OCI-LY1 (cell line): ENCODE measurements at regions not wholly inside any gene's neighbourhood (a gene's known extent, or its start where the extent isn't known, plus 50 kb on each side); places are given as distances from the start of the nearest gene placed in this dataset.

Source experiments
- H2AFZ ChIP-seq: fragments of 200-600 bp; sonication (generic), shearing (Covaris generic); 2 replicates; pipeline ENCODE4 v1.6.0; 2014; ENCODE audit warnings: antibody characterized with exemption, mild to moderate bottlenecking, low read length
- H3F3A ChIP-seq: fragments of 200-600 bp; sonication (generic), shearing (Covaris generic); 2 replicates; pipeline ENCODE4 v1.6.0; 2014; ENCODE audit warnings: mild to moderate bottlenecking, antibody characterized with exemption, low read length, moderate library complexity; ENCODE audit not compliant: insufficient read depth
- H3K27ac ChIP-seq: fragments of 200-600 bp; sonication (generic); 2 replicates; pipeline ENCODE4 v1.5.1; 2014; ENCODE audit warnings: low read length, mixed run types, mild to moderate bottlenecking, low read depth; ENCODE audit not compliant: poor library complexity, severe bottlenecking
- H3K27me3 ChIP-seq: fragments of 200-600 bp; sonication (generic); 2 replicates; pipeline ENCODE4 v1.6.0; 2014; ENCODE audit warnings: antibody characterized with exemption, mild to moderate bottlenecking, low read length, moderate library complexity; ENCODE audit not compliant: insufficient read depth
- H3K36me3 ChIP-seq: fragments of 200-600 bp; sonication (generic); 2 replicates; pipeline ENCODE4 v1.6.1; 2014; ENCODE audit warnings: mild to moderate bottlenecking, antibody characterized with exemption, low read length, moderate library complexity, mixed read lengths; ENCODE audit not compliant: insufficient read depth
- H3K4me1 ChIP-seq: fragments of 200-600 bp; sonication (generic); 2 replicates; pipeline ENCODE4 v1.5.1; 2014; ENCODE audit warnings: mild to moderate bottlenecking, low read length, moderate library complexity; ENCODE audit not compliant: insufficient read depth, severe bottlenecking
- H3K4me2 ChIP-seq: fragments of 200-600 bp; sonication (generic), shearing (Covaris generic); 2 replicates; pipeline ENCODE4 v1.6.1; 2014; ENCODE audit warnings: low read length
- H3K4me3 ChIP-seq: fragments of 200-600 bp; sonication (generic); 2 replicates; pipeline ENCODE4 v1.5.1; 2014; ENCODE audit warnings: low read length, low read depth, mild to moderate bottlenecking, mixed read lengths; ENCODE audit not compliant: poor library complexity, severe bottlenecking
- H3K79me2 ChIP-seq: fragments of 200-600 bp; shearing (Covaris generic); 2 replicates; pipeline ENCODE4 v1.6.1; 2016; ENCODE audit warnings: mixed run types, low read length, mixed read lengths; ENCODE audit not compliant: insufficient read depth
- H3K9ac ChIP-seq: fragments of 200-600 bp; sonication (generic), shearing (Covaris generic); 2 replicates; pipeline ENCODE4 v1.6.1; 2014; ENCODE audit warnings: mild to moderate bottlenecking, low read length, mixed read lengths
- H3K9me2 ChIP-seq: fragments of 200-600 bp; sonication (generic), shearing (Covaris generic); 2 replicates; pipeline ENCODE4 v1.6.1; 2014; ENCODE audit warnings: low read depth, mild to moderate bottlenecking, low read length, mixed read lengths
- H3K9me3 ChIP-seq: fragments of 200-600 bp; shearing (Covaris generic); 2 replicates; pipeline ENCODE4 v1.6.1; 2014; ENCODE audit warnings: low read length, mixed read lengths
- H4K20me1 ChIP-seq: fragments of 200-600 bp; sonication (generic), shearing (Covaris generic); 2 replicates; pipeline ENCODE4 v1.6.0; 2016; ENCODE audit warnings: mild to moderate bottlenecking, low read length; ENCODE audit not compliant: insufficient read depth
- EZH2 ChIP-seq: fragments of 200-600 bp; sonication (generic), shearing (Covaris generic); IDR thresholded peaks from 2 replicates; pipeline ENCODE4 v1.8.0; 2017; ENCODE audit warnings: borderline replicate concordance, mixed run types, mild to moderate bottlenecking, antibody characterized with exemption, low read length, moderate library complexity, mixed read lengths
- TF ChIP-seq, protein P1 (sequence below): fragments of 200-600 bp; sonication (generic), shearing (Covaris generic); IDR thresholded peaks from 2 replicates; pipeline ENCODE4 v1.5.1; 2017; ENCODE audit warnings: mild to moderate bottlenecking, antibody characterized with exemption, low read length, moderate library complexity, mixed read lengths

DNA sequence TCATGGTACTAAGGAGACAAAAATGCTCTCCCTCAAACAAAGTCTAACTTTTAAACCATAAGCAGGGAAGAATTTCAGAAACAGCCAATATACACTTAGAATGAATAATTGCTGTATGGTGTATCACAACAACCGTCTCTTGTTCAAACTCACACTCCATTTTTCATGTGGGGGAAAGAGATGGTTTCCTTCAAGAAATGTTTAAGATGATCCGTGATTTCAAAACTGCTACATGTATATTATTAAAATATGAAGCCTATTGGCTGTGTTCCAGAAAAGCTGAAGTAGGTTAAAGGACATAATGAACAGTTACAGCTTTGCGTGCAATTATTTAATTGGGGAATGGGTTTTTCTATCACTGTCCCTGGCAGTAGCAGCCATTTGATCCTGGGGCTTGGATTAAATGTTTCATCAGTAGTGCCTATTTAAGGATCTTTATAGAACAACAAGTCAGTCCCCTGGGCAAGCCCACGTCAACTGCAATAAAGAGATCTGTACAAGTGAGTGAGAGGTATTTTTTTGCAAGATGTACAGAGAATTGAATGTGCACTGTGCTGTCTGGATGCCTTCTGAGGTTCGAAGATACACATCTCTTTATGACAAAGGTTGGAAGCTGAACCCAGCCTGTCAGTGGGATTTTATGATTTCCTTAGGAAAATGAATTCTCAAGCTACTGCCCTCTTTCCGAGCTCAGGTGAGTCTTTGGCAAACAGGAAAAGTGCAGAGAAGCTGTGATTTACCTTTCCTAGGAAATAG is 337.2 kb upstream of the RARB start:
- no peaks in the 10 kb centered on the region for H3K9me2 ChIP-seq
- no peaks in the 10 kb centered on the region for H3K36me3 ChIP-seq
- H3K9me3 ChIP-seq: no peaks in the 10 kb centered on the region
- H3K4me3 ChIP-seq: no peak overlapping the region
- no peaks in the 10 kb centered on the region for H4K20me1 ChIP-seq
- H3K4me1 ChIP-seq: no peaks in the 10 kb centered on the region
- H3K9ac ChIP-seq: no peak overlapping the region
- H3K79me2 ChIP-seq: no peaks in the 10 kb centered on the region
- H2AFZ ChIP-seq: no peak overlapping the region
- no peak overlapping the region for H3K4me2 ChIP-seq
- no peak overlapping the region for H3K27ac ChIP-seq
- H3K27me3 ChIP-seq: no peaks in the 10 kb centered on the region
- TF ChIP-seq EZH2: no peak
- TF ChIP-seq, protein P1, sequence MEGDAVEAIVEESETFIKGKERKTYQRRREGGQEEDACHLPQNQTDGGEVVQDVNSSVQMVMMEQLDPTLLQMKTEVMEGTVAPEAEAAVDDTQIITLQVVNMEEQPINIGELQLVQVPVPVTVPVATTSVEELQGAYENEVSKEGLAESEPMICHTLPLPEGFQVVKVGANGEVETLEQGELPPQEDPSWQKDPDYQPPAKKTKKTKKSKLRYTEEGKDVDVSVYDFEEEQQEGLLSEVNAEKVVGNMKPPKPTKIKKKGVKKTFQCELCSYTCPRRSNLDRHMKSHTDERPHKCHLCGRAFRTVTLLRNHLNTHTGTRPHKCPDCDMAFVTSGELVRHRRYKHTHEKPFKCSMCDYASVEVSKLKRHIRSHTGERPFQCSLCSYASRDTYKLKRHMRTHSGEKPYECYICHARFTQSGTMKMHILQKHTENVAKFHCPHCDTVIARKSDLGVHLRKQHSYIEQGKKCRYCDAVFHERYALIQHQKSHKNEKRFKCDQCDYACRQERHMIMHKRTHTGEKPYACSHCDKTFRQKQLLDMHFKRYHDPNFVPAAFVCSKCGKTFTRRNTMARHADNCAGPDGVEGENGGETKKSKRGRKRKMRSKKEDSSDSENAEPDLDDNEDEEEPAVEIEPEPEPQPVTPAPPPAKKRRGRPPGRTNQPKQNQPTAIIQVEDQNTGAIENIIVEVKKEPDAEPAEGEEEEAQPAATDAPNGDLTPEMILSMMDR: no peak
- H3F3A ChIP-seq: no peaks in the 10 kb centered on the region

DNA sequence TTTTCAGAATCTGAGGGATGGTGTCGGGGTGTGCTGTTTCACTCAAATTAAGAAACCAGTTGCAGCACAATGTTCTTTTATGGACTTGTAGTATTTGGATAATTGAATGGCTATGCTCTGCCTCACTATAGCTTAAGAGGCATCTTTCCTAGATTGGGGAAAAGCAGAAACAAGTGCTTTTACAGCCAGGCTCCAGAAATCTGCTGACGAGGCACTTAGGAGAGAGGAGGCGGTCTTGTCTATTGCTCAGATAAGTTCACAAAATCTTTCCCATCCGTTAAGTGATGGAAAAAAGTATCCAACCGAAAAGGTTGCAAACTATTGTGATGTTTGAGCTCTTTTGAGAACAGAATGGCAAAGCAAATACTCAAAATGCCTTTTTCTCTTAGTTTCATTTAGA is 336.1 kb upstream of the RARB start:
- H3K4me1 ChIP-seq: no peaks in the 10 kb centered on the region
- TF ChIP-seq, protein P1: no peak
- TF ChIP-seq EZH2: no peak
- no peak overlapping the region for H2AFZ ChIP-seq
- no peak overlapping the region for H3K4me3 ChIP-seq
- H3K9me3 ChIP-seq: no peaks in the 10 kb centered on the region
- no peaks in the 10 kb centered on the region for H3K9me2 ChIP-seq
- H3K27ac ChIP-seq: no peak overlapping the region
- H4K20me1 ChIP-seq: no peaks in the 10 kb centered on the region
- no peaks in the 10 kb centered on the region for H3K36me3 ChIP-seq
- no peaks in the 10 kb centered on the region for H3K79me2 ChIP-seq
- H3F3A ChIP-seq: no peaks in the 10 kb centered on the region
- H3K9ac ChIP-seq: no peak overlapping the region
- no peaks in the 10 kb centered on the region for H3K27me3 ChIP-seq
- no peak overlapping the region for H3K4me2 ChIP-seq

DNA sequence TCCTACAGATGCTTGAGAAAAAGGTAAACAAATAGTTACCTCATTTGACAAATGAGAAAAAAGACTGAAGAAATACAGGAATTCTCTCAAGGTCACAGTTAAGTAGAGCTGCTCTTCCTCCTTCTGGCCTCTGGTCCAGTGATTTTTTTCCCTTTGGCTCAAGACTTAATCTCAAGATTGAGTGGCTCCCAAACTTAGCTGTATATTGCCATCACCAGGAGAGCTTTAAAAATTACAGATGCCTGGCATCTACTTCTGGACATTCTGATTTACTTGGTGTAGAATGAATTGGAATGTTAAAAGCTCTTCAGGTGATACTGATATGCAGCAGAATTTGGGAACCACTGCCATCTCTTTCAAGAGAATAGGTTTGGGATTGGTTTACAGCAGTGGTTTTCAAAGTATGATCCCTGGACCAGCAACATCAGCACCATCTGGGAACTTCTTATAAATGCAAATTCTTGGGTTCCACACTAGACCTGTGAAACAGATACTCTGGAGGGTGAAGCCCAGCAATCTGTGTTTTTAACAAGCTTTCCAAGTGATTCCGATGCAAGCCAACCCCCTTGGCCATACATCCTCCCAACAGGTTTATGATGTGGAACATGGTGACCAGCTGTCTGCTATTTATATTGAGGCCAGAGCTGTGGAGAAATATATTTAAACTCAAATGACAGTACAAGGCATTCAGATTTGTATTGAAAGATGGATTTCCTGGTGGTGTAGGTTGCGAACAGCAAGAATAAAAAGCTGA is 333.0 kb upstream of the RARB start:
- no peaks in the 10 kb centered on the region for H3K9me3 ChIP-seq
- no peaks in the 10 kb centered on the region for H3F3A ChIP-seq
- H3K4me2 ChIP-seq: no peak overlapping the region
- no peaks in the 10 kb centered on the region for H4K20me1 ChIP-seq
- no peaks in the 10 kb centered on the region for H3K4me1 ChIP-seq
- TF ChIP-seq EZH2: no peak
- TF ChIP-seq, protein P1: no peak
- no peaks in the 10 kb centered on the region for H3K27me3 ChIP-seq
- H3K27ac ChIP-seq: no peak overlapping the region
- no peak overlapping the region for H3K4me3 ChIP-seq
- no peak overlapping the region for H2AFZ ChIP-seq
- H3K36me3 ChIP-seq: no peaks in the 10 kb centered on the region
- H3K79me2 ChIP-seq: no peaks in the 10 kb centered on the region
- H3K9ac ChIP-seq: no peak overlapping the region
- H3K9me2 ChIP-seq: no peaks in the 10 kb centered on the region
